ENCODE measurements at regions not wholly inside any gene's neighbourhood (a gene's known extent, or its start where the extent isn't known, plus 50 kb on each side); places are given as distances from the start of the nearest gene placed in this dataset.

DNA sequence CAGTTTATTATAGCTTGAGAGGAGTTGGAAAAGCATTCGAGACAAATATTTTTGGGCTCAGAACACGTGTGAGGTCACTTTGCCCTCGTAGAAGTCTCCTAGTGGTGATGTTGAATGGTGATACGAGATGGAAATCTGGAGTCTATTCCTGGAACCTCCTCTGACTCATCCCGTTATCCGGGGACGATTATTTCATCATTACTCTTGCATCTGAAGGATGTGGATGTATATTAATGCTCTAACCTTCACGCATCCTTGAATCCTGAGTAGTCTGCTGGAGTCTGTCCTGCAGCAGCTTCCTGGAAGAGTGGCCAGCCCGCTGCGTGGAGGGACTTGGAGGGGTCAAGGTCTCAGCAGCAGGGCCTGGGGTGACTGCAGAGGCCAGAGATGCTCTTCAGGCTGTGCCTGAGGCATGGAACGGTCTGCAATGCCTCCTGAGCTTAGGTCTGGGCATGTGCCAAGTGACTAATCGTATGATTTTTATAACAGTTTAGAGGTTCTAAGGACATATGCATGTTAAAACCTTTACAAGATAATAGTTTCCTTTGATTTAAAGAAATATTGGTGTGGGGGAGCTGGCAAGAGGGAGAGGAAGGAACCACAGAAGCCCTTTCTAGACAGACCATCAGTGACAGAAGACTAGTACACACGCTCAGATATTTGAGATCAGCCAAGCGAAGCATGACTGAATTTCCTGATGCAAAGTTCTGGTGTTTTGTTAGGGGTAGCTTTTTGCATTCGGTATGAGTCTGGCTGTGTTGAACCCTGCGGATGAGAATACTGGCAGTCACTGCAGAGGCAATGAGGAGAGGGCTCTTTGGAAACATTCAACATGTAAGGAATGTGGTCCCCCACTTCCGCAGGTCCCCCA, 400.2 kb downstream of the QKI start:
- no peak for DNase-seq

DNA sequence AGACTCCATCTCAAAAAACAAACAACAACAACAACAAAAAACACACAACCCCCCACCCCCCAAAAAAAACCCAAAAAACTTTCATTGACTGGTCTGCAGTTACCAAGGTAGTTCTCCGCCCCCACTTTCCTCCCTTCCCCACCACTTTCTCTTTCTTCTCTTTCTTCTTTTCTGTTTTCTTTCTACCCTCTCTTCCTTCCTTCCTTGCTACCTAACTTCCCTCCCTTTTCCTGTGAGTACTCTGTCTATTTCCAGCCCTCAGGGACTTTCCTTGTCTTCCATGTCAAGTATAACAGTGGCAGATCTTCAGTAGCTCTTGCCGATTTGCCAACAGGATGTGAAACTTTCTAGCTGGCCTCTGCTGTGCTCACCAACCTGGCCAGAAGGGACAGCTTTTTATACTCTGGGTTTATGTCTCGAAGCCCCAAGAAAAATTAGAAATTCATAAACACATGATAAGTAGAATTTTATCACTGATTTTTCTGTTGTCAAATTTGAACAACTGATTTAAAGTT, 399.5 kb downstream of the QKI start:
- DNase-seq = no peak

DNA sequence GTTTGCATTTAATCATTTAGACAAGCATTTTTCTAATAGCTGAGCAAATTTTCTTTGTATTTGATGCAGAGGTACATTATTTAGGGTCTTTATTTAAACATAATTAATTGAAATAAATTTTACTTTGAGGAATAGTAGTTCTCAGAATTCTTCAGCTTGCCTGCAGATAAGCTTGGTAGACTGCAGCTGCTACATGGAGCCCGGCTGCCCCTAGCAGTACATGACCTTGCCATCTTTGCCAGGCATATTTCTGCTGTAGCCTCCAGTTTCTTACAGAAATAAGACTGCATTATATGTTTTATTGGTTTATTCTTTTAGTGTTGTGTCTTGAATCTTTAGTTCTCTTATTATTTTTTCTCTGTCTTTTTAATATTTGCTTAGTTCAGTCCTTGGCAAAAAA, 396.8 kb downstream of the QKI start:
- no peak for DNase-seq

DNA sequence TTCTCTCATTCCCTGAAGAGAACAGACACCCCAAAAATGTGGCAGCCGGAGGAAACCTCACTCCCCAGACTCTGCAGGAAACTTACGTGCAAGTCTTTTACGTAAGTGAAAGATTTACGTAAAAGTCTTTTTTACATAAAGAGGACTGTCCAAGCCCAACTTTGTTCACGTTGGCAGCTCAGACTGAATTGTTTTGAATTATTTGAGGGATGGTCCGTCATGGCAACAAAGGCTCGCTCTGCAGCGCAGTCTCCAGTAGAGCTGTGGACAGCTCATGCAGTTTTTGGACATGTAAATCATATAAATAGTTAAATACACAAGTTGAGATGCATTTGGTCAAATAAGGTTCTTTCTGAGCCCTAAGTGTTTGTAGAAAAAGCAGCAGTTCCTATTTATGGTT, 394.8 kb downstream of the QKI start:
- DNase-seq = no peak

GRCh38 chr6:163808871-163809270, 394.4 kb downstream of the QKI start:
- DNase-seq = no peak

DNA sequence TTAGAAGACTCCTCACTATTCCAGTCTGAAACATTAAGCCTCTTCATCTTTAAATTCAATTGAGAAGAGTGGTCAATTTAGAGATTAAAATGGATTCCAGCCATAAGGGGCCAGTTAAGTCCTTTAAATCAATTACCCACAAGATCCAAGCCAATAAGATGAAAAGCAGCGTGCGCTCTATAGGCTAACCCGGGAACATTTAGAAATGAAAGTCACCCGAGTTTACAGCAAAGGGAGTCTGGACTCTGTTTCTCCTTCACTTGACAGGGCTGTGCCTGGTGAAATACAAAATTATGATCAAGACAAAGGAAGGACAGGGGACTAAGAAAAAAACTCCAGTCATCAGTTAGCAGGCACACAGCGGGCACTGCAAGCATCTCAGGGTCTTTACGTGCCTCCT, 393.7 kb downstream of the QKI start:
- no peak for DNase-seq

DNA sequence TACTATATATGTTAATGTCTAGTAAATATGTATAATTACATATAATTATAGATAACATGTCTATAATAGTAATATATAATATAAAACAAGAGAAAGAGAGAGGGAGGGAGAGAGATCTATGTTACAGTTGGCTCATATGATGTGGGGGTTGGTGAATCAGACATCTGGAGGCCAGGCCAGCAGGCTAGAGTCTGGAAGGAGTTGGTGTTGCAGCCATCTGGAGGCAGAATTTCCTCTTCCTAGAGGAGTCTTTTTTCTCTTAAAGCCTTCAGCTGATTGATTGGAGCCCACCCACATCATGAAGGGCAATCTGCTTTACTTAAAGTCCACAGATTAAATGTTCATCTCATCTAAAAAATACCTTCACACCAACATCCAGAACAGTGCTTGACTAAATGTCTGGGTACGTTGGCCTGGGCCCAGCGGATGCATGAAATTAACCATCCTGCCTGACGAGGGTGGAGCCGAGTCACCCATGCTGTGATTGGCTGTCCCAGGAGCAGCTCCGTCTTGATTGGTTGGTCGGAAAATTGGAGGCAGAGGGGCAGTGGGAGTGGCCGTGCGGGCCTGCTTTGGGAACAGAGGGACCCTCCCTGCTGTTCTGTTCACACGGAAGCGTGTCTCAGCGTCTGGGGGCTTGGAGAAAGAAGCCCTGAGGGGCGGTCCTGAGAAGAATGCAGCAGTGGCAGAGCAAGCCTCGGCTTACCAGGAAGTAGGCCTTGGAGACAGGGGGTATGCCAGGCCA, 392.4 kb downstream of the QKI start:
- no peak for DNase-seq

GRCh38 chr6:163804991-163805390, 390.5 kb downstream of the QKI start:
- DNase-seq = no peak

GRCh38 chr6:163802267-163802666, 387.7 kb downstream of the QKI start:
- DNase-seq = no peak

DNA sequence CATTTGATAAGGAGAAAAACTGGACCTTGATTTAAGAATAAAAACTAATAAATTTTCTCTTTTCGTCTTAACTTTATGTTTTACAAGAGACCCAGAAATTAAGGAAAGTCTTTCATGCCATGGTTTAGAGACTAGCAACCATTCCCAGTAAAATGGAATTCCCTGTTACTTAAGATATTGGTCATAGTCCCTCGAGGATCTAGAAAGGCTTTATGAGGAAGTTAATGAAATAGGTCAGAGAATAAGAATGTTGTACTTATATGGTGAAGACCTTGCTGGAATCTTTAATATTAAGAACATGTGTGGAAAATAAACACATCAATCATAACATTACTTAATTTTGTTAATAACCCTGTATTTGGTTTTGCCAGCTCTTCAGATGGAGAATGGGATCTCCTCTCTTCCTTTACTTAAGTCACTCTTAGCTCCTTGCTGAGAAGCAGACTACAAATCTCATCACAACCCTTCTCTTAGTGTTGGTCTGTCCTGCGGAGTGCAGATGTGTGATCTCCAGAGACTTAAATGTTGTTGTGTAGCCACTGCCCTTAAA, 382.9 kb downstream of the QKI start:
- no peak for DNase-seq

DNA sequence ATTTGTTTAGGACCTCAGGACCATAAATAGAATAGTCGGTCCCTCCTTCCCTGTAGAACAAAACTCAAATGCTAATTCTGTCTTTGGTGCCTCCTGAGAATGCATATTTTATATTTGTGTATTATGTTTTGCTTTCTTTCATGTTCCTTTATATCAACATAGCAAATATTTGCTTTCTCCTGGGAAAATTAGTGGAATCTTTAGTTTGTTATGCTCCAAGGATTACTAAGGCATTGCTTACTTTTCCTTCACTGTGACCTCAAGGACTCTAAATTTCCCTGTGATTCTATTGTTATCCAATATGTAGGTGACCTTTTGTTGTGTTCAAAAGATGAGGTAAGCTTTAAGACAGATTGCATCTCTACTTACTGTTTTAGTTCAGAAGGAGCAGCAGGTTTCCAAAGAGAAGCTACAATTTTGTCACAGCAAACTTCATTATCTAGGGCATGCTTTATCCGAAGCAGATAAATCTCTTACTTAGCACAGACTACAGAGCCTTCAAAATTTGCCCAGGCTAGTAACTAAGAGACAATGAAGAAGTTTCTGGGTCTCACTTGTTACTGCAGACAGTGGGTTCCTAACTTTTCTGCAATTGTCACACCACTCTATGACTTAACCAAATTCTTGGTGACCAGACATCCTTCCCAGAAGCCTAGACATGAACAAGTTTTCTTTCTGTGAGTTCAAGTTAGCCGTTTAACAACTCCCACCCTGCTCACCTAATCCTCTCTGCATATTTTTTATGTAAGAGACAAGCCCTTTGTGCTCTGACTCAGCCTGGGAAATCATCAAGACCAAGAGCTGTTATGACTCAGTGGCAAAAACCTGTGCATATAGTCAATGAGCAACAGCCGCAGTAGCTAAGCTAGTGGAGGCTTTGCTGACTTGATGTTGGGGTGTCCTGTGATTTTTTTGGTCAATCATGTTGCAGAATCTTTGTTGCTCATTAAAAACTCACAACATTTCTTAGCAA, 378.8 kb downstream of the QKI start:
- DNase-seq = no peak

GRCh38 chr6:163790266-163790840, 375.8 kb downstream of the QKI start:
- DNase-seq = no peak

GRCh38 chr6:163789199-163789810, 374.8 kb downstream of the QKI start:
- DNase-seq = no peak

GRCh38 chr6:163786995-163787671, 372.6 kb downstream of the QKI start:
- DNase-seq = no peak

DNA sequence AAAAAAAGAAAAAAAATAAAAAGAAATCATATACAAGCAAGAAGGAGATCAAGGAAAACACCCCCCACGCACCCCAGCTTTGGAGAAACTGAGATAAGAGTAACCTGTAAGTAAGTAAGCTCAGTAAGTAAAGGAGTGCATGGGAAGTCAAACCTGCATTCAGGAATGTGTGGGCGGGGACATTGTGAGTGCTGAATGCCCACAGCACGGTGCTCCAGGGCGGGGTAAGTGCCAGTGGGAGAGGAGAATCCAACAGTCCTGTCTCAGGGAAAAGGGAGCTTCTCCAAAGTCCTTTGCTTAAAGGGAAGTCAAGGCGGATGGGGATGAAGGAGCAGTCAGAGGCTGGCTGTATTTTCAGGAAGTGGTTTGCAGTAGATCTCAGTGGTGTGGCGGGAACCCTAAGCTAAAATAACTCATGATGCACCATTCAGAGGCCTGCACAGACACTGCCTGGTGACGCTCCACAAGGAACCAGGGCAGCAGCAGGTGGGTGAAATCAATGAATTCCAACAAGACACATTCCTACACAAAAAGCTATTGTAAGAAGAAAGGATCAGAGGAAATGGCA, 368.0 kb downstream of the QKI start:
- no peak for DNase-seq

GRCh38 chr6:163780994-163781393, 366.5 kb downstream of the QKI start:
- DNase-seq = no peak

DNA sequence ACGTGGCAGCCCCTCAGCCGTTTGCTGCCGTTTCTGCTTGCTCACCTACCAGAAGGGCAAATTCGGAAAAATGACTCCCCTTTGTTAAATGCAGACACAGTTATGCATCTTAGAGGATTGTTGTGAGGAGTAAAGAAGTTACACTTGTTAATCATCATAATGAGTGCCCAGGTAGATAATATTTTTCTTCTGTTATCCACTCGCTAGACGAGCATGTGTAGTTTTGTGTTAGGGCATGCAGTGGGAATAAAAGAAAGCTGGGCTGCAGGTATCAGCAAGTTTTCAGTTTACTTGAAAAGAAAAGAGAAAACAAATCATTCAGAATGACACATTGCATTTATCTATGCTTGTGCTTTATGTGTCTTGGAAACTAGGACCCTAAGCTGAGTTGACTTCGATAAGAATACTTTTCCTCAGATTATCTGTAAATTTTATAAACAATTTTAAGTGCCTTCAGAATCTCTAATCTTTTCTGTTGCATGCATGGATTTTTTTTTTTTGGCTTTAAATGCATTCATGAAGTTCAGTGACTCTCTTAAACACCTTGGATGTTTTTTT, 365.3 kb downstream of the QKI start:
- DNase-seq = no peak

DNA sequence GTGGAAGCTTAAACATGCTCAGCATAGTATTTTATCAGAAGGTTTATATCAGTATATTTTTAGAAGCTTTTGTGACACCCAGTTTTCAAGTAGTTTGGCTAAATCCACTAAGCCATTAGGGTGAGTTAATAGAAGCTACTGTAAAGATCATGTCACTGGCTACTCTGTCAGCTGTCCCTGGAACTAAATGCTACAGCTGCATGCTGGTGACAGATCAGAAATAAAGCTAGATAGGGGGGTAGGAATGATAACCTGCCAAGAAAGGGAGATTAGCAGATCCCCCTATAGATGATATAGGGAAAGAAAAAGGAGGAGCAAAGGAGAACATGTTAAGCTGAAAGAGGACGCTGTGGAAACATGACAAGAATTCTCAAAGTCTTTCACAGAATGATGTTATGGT, 363.2 kb downstream of the QKI start:
- DNase-seq = no peak

DNA sequence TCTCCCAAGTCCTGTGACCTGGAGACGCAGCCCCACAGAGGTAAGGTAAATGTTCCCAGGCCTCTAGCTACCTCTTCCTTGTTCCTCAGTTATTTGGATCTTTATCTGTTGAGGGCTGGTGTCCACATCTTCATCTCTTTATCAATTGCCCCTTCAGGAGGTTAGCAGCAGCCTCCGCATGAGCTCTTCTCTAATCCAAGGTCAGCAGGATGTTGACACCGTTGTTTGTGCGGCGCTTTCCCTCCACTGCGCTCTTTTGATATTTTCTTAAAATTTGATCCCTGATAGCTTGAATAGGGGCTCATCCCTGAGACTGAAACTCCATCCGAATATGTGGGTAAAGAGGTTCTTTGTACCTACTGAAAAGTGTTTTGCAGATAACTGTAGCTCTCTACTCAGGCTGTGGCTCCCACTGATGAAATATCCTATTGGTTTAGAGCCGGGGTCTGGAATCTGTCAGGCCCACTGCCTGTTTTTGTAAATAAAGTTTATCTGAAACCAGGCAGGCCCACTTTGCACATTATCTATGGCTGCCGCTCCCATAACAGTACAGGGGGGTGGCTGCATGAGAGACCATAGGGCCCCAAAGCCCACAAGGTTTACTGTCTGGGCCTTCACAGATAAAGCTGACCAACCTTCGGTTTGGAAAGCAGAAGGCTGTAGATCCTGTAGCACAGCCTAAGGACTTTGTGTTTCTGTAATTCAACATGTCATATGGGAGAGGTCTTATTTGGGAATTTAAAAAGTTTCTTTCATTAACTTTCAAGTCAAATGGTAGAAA, 362.6 kb downstream of the QKI start:
- no peak for DNase-seq
